ENCODE measurements at regions not wholly inside any gene's neighbourhood (a gene's known extent, or its start where the extent isn't known, plus 50 kb on each side); places are given as distances from the start of the nearest gene placed in this dataset.
"Not testable (repeated sequence)": the region's sequence is repeated elsewhere in the genome, so short reads cannot be mapped to it uniquely, and the experiment has no call there.

GRCh38 chr6:169019111-169019510, 234.5 kb downstream of the THBS2 start:
- DNase-seq (ENCODE audit: low read depth in 3 of 3, low spot score in 1 of 3): no peak

- no peak for DNase-seq (ENCODE audit: low read depth in 3 of 3, low spot score in 1 of 3)
These were observed 236.9 kb downstream of the THBS2 start for GRCh38 chr6:169016758-169017157.

- DNase-seq (ENCODE audit: low read depth in 3 of 3, low spot score in 1 of 3): no peak
These were observed 239.1 kb downstream of the THBS2 start for GRCh38 chr6:169014211-169015197.

GRCh38 chr6:169009628-169010027, 244.0 kb downstream of the THBS2 start:
- DNase-seq (ENCODE audit: low read depth in 3 of 3, low spot score in 1 of 3): no peak

- no peak for DNase-seq (ENCODE audit: low read depth in 3 of 3, low spot score in 1 of 3)
These were observed 244.9 kb downstream of the THBS2 start for GRCh38 chr6:169008641-169009257.

- no peak for DNase-seq (ENCODE audit: low read depth in 3 of 3, low spot score in 1 of 3)
These were observed 248.5 kb downstream of the THBS2 start for GRCh38 chr6:169005166-169005565.

- no peak for DNase-seq (ENCODE audit: low read depth in 3 of 3, low spot score in 1 of 3)
These were observed 253.6 kb downstream of the THBS2 start for GRCh38 chr6:169000022-169000421.

- DNase-seq (ENCODE audit: low read depth in 3 of 3, low spot score in 1 of 3): no peak
These were observed 254.3 kb downstream of the THBS2 start for GRCh38 chr6:168999392-168999791.

GRCh38 chr6:168996356-168996625, 257.4 kb downstream of the THBS2 start:
- DNase-seq (ENCODE audit: low read depth in 3 of 3, low spot score in 1 of 3): no peak

GRCh38 chr6:168995526-168996355, 257.9 kb downstream of the THBS2 start:
- DNase-seq (ENCODE audit: low read depth in 3 of 3, low spot score in 1 of 3): no peak

GRCh38 chr6:168994956-168995355, 258.7 kb downstream of the THBS2 start:
- DNase-seq (ENCODE audit: low read depth in 3 of 3, low spot score in 1 of 3): no peak

GRCh38 chr6:168992446-168993144, 261.1 kb downstream of the THBS2 start:
- no peak for DNase-seq (ENCODE audit: low read depth in 3 of 3, low spot score in 1 of 3)

- DNase-seq (ENCODE audit: low read depth in 3 of 3, low spot score in 1 of 3): not testable (repeated sequence)
These were observed 262.0 kb downstream of the THBS2 start for GRCh38 chr6:168991695-168992094.

GRCh38 chr6:168990019-168990751, 263.5 kb downstream of the THBS2 start:
- no peak for DNase-seq (ENCODE audit: low read depth in 3 of 3, low spot score in 1 of 3)

GRCh38 chr6:168989421-168989820, 264.2 kb downstream of the THBS2 start:
- DNase-seq (ENCODE audit: low read depth in 3 of 3, low spot score in 1 of 3): no peak

GRCh38 chr6:168988801-168989200, 264.8 kb downstream of the THBS2 start:
- no peak for DNase-seq (ENCODE audit: low read depth in 3 of 3, low spot score in 1 of 3)

- no peak for DNase-seq (ENCODE audit: low read depth in 3 of 3, low spot score in 1 of 3)
These were observed 265.4 kb downstream of the THBS2 start for GRCh38 chr6:168988280-168988679.

GRCh38 chr6:168985705-168986104, 267.9 kb downstream of the THBS2 start:
- DNase-seq (ENCODE audit: low read depth in 3 of 3, low spot score in 1 of 3): no peak

- no peak for DNase-seq (ENCODE audit: low read depth in 3 of 3, low spot score in 1 of 3)
These were observed 269.7 kb downstream of the THBS2 start for GRCh38 chr6:168983925-168984324.

- no peak for DNase-seq (ENCODE audit: low read depth in 3 of 3, low spot score in 1 of 3)
These were observed 272.5 kb downstream of the THBS2 start for GRCh38 chr6:168981187-168981586.
